ENCODE measurements at regions not wholly inside any gene's neighbourhood (a gene's known extent, or its start where the extent isn't known, plus 50 kb on each side); places are given as distances from the start of the nearest gene placed in this dataset.

DNA sequence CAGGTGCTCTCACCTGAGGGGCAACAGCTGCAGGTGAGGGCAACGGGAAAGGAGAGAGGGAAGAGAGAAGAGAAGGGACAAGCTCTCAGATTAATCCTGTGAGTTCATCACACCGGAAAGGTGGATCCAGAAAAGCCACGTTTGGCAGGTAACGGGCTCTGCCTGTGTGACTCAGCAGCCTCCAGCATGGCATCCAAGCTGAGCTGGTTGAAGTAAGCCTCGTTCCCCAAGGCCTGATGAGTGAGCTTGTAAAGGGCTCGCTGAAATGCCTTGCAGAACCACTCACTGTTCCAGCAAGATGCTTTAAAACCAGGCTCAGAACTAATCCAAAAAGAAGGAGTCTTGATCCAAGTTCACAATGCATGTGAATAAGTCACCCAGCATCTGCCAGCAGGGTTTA, 206.9 kb upstream of the TMEM45B start:
- no peaks in the 10 kb centered on the region for H3K9me3 ChIP-seq (ENCODE audit: low read length)
- H3K9me2 ChIP-seq (ENCODE audit: insufficient read depth, low read length), result no peaks in the 10 kb centered on the region
- H3K9ac ChIP-seq (ENCODE audit: low read length), result no peak overlapping the region
- H3F3A ChIP-seq (ENCODE audit: insufficient read depth, low read length, poor library complexity, severe bottlenecking), result no peaks in the 10 kb centered on the region
- no peak overlapping the region for H3K4me2 ChIP-seq (ENCODE audit: low read length)
- no peak for TF ChIP-seq MXI1 (conservative IDR thresholded peaks at IDR 0.05; ENCODE audit: poor library complexity, severe bottlenecking)
- TF ChIP-seq SMC3 (conservative IDR thresholded peaks at IDR 0.05; ENCODE audit: poor library complexity), result no peak
- TF ChIP-seq CTCF (IDR thresholded peaks at IDR 0.05; ENCODE audit: poor library complexity, severe bottlenecking), result no peak
- no peak for TF ChIP-seq EZH2 (IDR thresholded peaks at IDR 0.05; ENCODE audit: borderline replicate concordance, insufficient read depth, low read length, poor library complexity, severe bottlenecking)
- no peak for TF ChIP-seq EP300 (conservative IDR thresholded peaks at IDR 0.05; ENCODE audit: poor library complexity, severe bottlenecking)
- no peak for TF ChIP-seq TAF1 (IDR thresholded peaks at IDR 0.05; ENCODE audit: low read depth)
- no peak for TF ChIP-seq POLR2AphosphoS5 (IDR thresholded peaks at IDR 0.05)
- TF ChIP-seq REST (IDR thresholded peaks at IDR 0.05; ENCODE audit: borderline replicate concordance), result no peak
- no peak for TF ChIP-seq RAD21 (conservative IDR thresholded peaks at IDR 0.05)
- no peak overlapping the region for H3K4me3 ChIP-seq (ENCODE audit: low read length)
- H3K79me2 ChIP-seq (replicated peaks; ENCODE audit: insufficient read depth, low read length), result no peaks in the 10 kb centered on the region
- no peak overlapping the region for H2AFZ ChIP-seq (ENCODE audit: low read depth, low read length)
- no peaks in the 10 kb centered on the region for H3K36me3 ChIP-seq (ENCODE audit: insufficient read depth, low read length)
- H4K20me1 ChIP-seq (ENCODE audit: insufficient read depth), result no peaks in the 10 kb centered on the region
- H3K27me3 ChIP-seq (ENCODE audit: insufficient read depth, low read depth, low read length), result no peaks in the 10 kb centered on the region
- H3K27ac ChIP-seq (ENCODE audit: low read length), result no peak overlapping the region

DNA sequence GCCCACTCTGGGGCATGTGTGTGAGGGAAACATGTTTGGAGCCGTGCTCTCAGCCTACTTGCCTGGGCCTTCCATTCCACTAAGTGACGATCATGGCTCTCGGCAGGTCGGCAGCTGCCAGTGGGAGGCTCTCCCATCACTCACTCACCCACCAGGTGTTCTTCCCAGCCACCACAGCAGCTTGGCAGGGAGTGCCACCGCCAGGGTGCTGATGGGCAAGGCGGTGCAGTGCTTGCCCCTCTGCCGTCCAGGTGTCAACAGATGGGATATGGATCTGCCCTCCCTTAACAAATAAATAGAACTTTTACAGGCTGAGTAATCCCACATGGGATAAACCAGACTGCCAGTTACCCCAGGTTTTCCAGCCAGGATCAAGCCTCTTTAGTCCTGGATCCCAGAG, 205.5 kb upstream of the TMEM45B start:
- Histone ChIP-seq H2AFZ (ENCODE audit: low read depth, low read length) (no peak overlapping the region), H3F3A (ENCODE audit: insufficient read depth, low read length, poor library complexity, severe bottlenecking) (no peaks in the 10 kb centered on the region), H4K20me1 (ENCODE audit: insufficient read depth) (no peaks in the 10 kb centered on the region), H3K27me3 (ENCODE audit: insufficient read depth, low read depth, low read length) (no peaks in the 10 kb centered on the region), H3K4me2 (ENCODE audit: low read length) (no peak overlapping the region), H3K36me3 (ENCODE audit: insufficient read depth, low read length) (no peaks in the 10 kb centered on the region), H3K79me2 (replicated peaks; ENCODE audit: insufficient read depth, low read length) (no peaks in the 10 kb centered on the region), H3K9ac (ENCODE audit: low read length) (no peak overlapping the region), H3K27ac (ENCODE audit: low read length) (no peak overlapping the region), H3K9me2 (ENCODE audit: insufficient read depth, low read length) (no peaks in the 10 kb centered on the region), H3K9me3 (ENCODE audit: low read length) (no peaks in the 10 kb centered on the region), H3K4me3 (ENCODE audit: low read length) (no peak overlapping the region)
- TF ChIP-seq RAD21 (conservative IDR thresholded peaks at IDR 0.05), result no peak
- no peak for TF ChIP-seq EP300 (conservative IDR thresholded peaks at IDR 0.05; ENCODE audit: poor library complexity, severe bottlenecking)
- no peak for TF ChIP-seq CTCF (IDR thresholded peaks at IDR 0.05; ENCODE audit: poor library complexity, severe bottlenecking)
- no peak for TF ChIP-seq POLR2AphosphoS5 (IDR thresholded peaks at IDR 0.05)
- TF ChIP-seq SMC3 (conservative IDR thresholded peaks at IDR 0.05; ENCODE audit: poor library complexity), result no peak
- no peak for TF ChIP-seq REST (IDR thresholded peaks at IDR 0.05; ENCODE audit: borderline replicate concordance)
- TF ChIP-seq MXI1 (conservative IDR thresholded peaks at IDR 0.05; ENCODE audit: poor library complexity, severe bottlenecking), result no peak
- TF ChIP-seq EZH2 (IDR thresholded peaks at IDR 0.05; ENCODE audit: borderline replicate concordance, insufficient read depth, low read length, poor library complexity, severe bottlenecking), result no peak
- TF ChIP-seq TAF1 (IDR thresholded peaks at IDR 0.05; ENCODE audit: low read depth), result no peak
